Activated CD4-positive, alpha-beta T cell treated with anti-CD3 and anti-CD28 coated beads, Interleukin-2, amount 50 U/mL, for 1 hour (primary cell): ENCODE measurements at regions not wholly inside any gene's neighbourhood (a gene's known extent, or its start where the extent isn't known, plus 50 kb on each side); places are given as distances from the start of the nearest gene placed in this dataset.
"Not testable (repeated sequence)": the region's sequence is repeated elsewhere in the genome, so short reads cannot be mapped to it uniquely, and the experiment has no call there.

ENCODE experiments used
- DNase-seq: peaks from one replicate; pipeline ENCODE4 v3.0.0-alpha.2; 2020

DNA sequence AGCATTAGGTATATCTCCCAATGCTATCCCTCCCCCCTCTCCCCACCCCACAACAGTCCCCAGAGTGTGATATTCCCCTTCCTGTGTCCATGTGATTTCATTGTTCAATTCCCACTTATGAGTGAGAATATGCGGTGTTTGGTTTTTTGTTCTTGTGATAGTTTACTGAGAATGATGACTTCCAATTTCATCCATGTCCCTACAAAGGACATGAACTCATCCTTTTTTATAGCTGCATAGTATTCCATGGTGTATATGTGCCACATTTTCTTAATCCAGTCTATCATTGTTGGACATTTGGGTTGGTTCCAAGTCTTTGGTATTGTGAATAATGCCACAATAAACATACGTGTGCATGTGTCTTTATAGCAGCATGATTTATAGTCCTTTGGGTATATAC, 194.6 kb upstream of the WSB1 start:
- not testable (repeated sequence) for DNase-seq

GRCh38 chr17:27104605-27105221, 189.2 kb upstream of the WSB1 start:
- DNase-seq = not testable (repeated sequence)

DNA sequence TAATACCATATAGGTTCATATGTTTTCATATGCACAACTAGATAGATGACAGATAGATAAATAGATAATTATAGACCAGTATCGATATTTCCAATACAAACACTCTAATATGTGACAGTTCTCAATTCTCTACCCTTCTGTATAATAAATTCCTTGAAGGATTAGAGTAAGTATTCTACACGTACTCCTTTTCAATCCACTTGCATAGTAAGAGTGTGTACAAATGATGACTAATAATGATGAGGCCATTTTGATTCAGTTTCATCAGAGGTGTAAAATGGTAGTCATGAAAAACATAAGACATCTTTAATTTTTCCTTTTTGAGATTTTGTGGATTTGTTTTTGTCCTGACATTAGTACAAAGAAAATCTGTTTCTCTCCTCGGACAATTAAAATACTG, 188.3 kb upstream of the WSB1 start:
- DNase-seq = no peak

- no peak for DNase-seq
Observed at GRCh38 chr17:27106347-27106981, 187.4 kb upstream of the WSB1 start.

DNA sequence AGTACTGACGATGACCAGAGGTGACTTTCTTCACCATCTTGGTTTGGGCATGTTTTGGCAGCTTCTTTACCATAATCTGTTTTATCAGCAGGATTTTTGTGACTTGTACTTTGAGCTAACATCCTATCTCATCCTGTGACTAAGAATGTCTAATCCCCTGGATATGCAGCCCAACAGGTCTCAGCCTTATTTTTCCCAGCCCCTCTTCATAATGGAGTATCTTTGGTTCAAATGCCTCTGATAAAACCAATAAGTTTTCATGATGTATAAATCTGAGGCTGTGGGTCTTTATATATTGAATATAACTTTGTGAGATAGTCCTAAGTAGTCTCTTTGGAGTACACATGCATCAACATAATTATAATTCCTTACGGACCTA, 186.9 kb upstream of the WSB1 start:
- DNase-seq = no peak

DNA sequence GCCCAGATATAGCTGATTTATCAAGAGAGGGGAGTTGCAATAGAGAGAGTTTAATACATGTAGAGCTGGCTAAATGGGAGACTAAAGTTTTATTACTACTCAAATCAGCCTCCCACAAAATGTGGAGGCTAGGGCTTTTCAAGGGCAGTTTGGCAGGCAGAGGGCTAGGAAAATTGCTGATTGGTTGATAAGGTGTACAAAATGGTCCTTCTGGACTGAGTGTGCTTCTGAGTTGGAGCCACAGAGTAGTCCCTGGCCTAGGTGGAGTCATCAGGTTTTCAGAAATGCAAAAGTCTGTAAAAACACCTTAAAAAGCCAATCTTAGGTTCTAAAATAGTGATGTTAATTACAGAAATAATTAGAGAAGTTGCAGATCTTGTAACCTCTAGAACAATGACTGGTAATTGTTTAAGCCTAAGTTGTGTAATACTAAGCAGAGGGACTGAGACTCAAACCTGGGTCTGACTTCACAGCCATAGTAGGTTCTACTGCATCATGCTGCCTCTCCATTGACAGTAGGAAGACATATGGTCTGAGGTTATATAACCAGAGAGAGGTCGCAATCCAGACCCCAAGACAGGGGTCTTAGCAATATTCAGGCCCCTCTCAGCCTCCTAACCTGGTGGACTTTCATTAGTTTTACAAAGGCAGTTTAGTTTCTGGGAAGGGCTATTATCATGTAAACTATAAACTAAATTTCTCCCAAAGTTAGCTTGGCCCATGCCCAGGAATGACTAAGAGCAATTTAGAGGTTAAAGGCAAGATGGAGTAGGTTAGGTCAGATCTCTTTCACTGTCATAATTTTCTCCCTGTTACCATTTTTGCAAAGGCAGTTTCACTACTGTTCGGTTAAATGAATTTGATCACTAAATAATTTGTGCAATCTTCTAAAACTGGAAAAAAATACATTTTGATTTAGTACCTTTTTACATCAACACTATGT, 186.3 kb upstream of the WSB1 start:
- DNase-seq = not testable (repeated sequence)

GRCh38 chr17:27109346-27109745, 184.6 kb upstream of the WSB1 start:
- no peak for DNase-seq

- no peak for DNase-seq
Observed at GRCh38 chr17:27153005-27153404, 140.9 kb upstream of the WSB1 start.

DNA sequence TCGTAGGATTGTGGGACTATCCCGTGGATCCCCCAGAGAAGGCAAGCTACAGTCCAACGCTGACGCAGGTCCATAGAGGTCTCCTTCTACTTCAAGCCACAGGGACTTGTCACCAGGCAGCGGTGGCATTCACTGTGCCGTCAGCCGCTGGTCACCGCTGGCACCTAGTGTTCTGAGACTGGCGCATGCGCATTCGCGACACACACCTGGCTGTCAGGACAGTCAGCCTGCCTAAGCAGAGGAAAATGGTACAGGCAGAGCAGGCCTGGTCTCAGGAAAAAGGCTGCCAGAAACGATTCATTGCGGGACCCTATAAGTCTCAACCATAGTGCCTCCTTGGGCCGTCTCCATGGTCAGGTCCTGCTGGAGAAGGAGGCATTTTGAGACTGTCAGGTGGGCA, 138.0 kb upstream of the WSB1 start:
- no peak for DNase-seq

- no peak for DNase-seq
Observed at GRCh38 chr17:27157297-27157696, 136.6 kb upstream of the WSB1 start.

- DNase-seq = no peak
Observed at GRCh38 chr17:27157898-27158297, 136.0 kb upstream of the WSB1 start.

GRCh38 chr17:27158382-27158781, 135.5 kb upstream of the WSB1 start:
- no peak for DNase-seq

GRCh38 chr17:27180322-27180721, 113.6 kb upstream of the WSB1 start:
- DNase-seq = no peak

GRCh38 chr17:27181379-27181925, 112.5 kb upstream of the WSB1 start:
- DNase-seq = not testable (repeated sequence)

DNA sequence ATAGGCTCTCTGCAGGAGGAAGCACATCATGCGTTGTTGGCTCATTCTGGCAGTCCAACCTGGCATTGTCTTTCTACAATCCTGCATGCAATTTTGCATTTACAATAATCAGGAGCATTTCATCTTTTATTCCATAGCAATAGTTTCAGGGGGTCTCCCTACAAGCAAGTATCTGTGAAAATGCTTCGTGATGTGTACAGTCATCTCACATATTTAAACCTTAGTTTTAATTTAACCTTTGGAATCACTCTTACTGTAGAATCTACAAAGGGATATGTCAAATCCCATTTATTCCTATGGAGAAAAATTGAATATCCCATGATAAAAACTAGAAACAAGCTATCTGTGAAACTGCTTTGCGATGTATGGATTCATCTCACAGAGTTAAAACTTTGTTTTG, 112.0 kb upstream of the WSB1 start:
- DNase-seq = no peak

- not testable (repeated sequence) for DNase-seq
Observed at GRCh38 chr17:27197505-27197904, 96.4 kb upstream of the WSB1 start.

GRCh38 chr17:27199948-27200347, 94.0 kb upstream of the WSB1 start:
- DNase-seq = no peak

GRCh38 chr17:27200476-27200875, 93.4 kb upstream of the WSB1 start:
- no peak for DNase-seq

DNA sequence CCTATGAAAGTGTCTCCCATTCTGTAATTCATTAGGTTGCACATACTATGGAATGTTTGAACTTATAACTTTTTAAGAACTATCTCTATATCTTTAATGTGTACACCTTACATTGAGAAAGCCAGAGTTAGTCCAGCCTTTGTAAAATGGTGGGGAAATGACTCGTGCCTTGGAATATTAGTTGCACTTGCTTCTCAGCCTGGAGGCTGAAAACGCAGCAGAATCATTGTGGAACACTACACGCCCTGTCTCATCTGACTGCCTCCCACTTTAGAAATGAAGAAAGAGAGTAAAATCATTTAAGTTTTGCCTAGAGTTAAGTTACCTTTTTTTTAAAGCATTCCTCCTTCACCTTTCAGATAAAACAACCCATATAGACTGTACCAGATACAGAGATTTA, 90.7 kb upstream of the WSB1 start:
- DNase-seq = no peak

GRCh38 chr17:27206447-27206846, 87.5 kb upstream of the WSB1 start:
- DNase-seq = no peak

- DNase-seq = no peak
Observed at GRCh38 chr17:27207073-27207513, 86.8 kb upstream of the WSB1 start.

- not testable (repeated sequence) for DNase-seq
Observed at GRCh38 chr17:27208370-27208769, 85.5 kb upstream of the WSB1 start.

GRCh38 chr17:27209316-27209715, 84.6 kb upstream of the WSB1 start:
- no peak for DNase-seq

GRCh38 chr17:27210809-27211208, 83.1 kb upstream of the WSB1 start:
- DNase-seq = not testable (repeated sequence)
